ENCODE measurements at regions not wholly inside any gene's neighbourhood (a gene's known extent, or its start where the extent isn't known, plus 50 kb on each side); places are given as distances from the start of the nearest gene placed in this dataset.
"Not testable (repeated sequence)": the region's sequence is repeated elsewhere in the genome, so short reads cannot be mapped to it uniquely, and the experiment has no call there.

DNA sequence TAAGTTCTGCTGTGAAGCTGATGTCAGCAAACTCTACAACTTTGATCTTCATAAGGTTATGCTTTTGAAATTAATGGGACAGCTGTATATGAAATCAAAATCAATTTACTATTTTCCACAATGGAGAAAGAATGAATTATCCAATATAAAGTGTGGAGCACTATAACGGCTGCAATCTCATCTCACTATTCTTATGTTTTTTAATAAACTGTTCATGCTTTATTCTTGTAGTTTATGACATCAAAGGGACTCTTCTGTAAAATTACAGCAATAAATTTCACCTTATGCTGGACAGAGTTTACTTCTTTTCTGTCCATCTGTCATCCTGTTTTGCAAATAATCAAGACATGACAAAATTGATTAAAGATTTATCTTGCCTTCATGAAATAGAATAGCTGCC lies 192.5 kb downstream of the TECRL start:
- no peak for DNase-seq (ENCODE audit: low read depth)

DNA sequence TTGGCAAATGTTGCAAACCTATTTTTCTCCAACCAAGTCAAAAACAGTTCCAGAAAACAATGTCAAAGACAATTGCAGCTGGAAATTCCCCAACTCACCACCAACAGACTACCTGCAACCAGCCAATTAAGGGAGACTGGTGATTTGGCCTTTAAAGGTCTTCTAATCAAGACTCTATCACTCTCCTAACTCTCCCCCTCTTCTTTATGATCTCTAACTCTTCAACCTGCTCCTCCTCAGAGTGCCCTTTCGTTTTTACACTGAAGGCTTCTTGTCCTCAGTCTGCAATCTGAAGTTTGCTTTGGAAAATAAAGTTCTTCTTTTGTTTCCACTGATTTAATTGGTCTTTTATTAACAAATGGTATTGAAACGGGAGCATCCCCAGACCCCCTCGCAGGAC lies 203.9 kb downstream of the TECRL start:
- no peak for DNase-seq (ENCODE audit: low read depth)

DNA sequence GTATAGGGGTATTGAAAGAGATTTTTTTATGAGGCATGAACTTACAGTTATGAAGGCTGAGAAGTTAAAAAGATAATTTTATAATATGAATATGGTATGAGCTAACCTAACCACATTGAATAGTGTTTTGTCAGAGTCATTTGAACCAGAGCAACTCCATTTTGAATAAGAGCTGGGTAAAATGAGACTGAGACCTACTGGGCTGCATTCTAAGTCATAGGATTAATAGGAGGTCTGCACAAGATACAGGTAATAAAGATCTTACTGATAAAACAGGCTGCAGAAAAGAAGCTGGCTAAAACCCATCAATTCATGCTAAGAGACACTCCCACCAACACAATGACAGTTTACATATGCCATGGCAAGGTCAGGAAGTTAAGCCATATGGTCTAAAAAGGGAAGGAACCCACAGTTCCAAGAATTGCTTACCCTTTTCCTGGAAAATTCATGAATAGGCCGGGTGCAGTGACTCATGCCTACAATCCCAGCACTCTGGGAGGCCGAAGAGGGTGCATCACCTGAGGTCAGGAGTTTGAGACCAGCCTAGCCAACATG lies 209.2 kb downstream of the TECRL start:
- no peak for DNase-seq (ENCODE audit: low read depth)

DNA sequence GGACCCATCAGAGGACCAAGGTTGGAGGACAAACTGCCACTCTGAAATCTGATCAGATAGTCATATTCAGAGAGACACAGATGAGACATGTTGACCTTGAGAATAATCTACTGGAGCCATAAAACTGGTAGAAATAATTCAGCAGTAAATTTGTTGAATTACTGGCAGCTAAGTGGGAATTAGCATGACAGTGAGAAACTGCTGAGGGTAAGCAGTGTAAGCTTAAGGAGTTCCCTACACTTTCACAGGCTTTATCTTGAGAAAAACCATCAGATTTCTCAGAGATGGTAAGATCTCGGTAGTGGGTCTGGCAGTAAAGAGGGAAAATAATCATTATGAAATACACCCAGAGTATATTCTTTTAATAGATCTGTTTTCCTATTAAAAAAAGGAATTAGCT lies 213.7 kb downstream of the TECRL start:
- DNase-seq (ENCODE audit: low read depth), result no peak

DNA sequence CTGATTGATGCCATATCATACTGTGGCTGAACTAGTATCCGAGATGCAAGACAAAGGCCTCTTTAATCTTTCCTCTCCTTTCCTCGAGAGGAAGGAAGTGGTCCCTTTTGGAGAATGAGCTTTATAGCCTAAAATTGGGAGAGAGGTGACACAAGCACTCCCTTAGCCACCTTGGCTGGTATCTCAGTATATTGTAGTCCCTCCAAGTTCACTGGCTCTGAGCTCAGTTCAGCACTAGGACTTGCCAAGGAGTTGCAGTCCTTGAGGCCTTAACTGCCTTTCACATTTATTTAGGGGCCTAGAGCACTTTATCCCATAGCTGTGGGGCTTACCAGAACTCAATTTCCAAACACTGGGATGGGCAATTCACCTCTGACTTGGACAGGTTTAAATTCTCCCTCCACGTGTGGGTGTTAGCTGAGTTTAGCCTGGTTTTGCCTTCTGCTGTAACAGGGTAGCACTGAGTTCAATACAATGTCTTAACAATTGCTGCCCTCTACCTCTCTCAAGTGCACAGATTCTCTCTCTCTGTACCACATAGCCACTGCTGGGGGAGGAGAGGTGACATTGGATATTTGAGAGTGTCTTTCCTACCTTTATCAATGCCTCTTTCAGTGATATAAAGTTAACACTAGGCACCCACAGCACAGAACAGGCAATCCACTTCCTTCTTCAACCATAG lies 216.4 kb downstream of the TECRL start:
- DNase-seq (ENCODE audit: low read depth), result no peak

DNA sequence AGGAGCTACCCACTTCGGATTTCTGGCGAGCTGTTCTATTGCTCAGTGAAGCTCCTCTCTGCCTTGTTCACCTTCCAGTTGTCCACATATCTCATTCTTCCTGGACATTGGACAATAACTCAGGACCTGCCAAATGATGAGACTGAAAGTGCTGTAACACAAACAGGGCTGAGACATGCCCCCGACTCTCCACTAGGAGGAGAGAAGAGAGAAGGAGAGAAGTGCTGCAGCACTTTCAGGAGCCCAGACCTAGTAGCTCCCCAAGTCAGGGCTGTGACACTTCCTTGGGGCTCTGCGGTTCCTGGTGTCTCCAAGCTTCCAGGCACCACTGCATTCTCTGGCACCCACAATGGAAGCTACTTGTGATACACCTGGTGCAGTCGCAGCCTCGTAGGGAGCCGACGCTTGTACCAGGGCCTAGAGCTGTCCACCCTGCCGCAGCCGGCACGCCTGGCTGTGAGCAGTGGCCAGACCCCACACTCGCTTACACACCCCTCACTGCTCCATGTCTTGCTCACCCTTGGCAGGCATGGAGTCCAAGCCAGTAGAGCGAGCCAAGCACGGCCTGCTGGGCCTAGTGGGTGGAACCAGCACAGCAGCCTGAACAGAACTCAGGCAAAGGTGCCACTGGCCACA lies 234.9 kb downstream of the TECRL start:
- no peak for DNase-seq (ENCODE audit: low read depth)

DNA sequence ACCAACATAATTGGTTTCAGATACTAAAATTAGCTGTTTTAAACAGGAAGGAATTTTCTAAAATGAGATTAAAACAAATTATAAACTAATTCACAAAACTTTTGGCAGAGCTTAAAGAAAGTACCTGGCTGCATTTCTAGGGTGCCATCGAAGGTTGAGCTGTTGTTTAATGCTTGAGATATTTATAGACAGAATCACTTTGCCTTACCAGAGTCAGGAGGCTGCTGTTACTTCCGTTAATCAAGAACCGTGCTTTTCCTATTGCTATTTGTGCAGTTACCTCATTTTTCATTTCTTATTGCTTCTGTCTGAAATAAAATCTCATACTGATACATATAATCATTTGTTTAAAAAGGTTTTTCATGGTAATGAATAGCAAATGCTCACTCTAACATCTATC lies 242.9 kb downstream of the TECRL start:
- no peak for DNase-seq (ENCODE audit: low read depth)

DNA sequence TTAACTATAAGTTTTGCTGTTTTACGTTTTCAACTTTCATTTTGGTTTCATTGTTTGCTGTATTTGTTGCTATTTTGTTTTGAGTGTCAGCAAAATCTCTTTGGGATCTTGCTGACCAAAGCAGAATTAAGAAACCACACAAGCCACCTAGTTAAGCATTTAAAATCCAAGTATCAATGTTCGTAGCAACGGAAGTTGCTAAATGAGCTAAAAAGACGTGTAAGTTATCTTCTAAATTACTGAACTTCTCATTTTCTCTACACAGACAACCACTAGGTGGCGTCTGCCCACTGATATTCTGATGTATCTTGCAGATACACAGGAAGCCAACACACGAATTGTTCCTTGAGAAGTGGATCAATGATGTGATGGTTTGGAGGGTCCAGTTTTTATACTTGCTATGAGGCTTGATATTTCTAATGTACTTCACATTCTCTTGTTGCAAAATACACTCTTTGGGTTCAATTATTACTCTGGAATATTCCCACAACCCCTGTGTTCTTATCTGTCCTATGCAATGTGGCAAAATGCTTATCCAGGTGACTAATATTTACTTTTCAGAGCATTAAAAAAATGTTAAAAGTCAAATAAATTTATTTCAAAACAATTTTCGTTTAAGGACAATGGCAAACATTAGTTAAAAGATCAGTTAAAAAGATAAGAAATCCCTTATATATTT lies 250.5 kb downstream of the TECRL start:
- DNase-seq (ENCODE audit: low read depth), result peak; percentile 4

DNA sequence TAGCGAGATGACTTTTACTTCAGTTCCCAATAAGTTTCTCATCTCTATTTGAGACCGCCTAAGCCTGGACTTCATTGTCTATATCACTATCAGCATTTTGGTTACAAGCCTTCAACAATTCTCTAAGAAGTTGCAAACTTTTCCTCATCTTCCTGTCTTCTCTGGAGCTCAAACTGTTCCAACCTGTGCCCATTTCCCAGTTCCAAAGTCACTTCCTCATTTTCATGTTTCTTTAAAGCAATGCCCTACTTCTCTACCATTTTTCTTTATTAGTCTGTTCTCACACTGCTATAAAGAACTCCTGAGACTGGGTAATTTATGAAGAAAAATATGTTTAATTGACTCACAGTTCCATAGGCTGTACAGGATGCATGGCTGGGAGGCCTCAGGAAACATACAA lies 251.9 kb downstream of the TECRL start:
- no peak for DNase-seq (ENCODE audit: low read depth)

DNA sequence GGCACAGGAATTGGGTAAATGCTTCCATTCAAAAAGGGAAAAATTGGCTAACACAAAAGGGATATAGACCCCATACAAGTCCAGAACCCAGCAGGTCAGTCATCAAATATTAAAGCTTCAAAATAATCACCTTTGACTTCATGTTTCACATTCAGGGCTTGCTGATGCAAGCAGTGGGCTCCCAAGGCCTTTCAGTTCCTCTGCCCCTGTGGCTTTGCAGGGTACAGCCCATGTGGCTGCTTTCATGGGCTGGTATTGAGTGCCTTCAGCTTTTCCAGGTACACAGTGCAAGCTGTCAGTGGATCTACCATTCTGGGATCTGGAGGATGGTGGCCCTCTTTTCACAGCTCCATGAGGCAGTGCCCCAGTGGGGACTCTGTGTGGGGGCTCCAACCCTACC lies 253.0 kb downstream of the TECRL start:
- DNase-seq (ENCODE audit: low read depth), result no peak

DNA sequence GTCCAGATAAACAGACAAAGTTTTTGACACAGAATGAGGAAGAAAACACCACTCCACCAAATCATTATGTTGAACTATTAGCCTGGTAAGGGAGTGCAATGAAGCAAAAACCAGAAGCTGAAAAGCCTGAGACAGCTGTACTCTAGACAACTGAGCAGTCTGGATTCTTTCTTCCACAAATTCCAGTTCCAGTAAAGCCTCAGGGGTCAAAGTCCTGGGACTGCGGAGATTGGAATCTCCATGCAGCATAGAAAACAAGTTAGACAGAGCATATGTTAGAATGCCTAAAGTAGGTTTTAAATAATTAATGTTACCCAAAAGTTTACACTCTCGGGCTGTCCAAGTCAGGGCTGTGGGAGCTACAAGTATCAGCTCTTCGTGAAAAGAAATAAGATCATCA lies 263.2 kb downstream of the TECRL start:
- no peak for DNase-seq (ENCODE audit: low read depth)

DNA sequence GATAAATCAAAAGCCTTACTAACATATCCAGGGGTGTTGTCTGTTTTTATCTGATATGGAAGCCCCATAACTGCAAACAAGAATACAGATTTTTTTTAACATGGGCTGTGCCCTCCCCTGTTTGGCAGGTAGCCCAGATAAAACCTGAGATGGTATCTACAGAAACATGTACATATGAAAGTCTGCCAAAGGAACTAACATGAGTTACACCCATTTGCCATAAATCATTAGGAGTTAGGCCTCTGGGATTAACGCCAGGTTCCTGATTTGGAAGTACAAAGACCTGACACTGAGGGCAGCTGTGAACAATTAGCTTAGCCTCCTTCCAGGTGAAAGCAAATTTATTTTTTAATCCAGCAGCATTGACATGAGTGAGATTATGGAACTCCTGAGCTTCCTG lies 264.3 kb downstream of the TECRL start:
- no peak for DNase-seq (ENCODE audit: low read depth)

DNA sequence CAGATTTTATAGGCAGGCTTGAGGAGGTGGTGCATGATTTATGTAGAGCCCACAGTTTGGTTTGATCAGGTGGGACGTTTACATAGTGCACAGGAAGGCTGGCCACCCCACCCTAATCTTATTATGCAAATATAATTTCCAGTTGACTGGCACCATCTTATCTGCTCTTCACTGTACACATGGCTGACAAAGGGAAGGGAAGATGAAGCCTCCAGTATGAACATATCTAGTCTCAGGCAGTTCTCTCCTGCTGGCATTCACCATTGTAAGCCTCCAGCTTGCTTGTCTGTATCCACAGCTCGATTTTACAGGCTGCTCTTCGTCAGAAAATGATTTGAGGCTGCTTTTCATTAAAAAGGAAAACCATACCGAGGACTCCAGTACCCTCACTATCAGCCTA lies 278.3 kb downstream of the TECRL start:
- DNase-seq (ENCODE audit: low read depth), result no peak

DNA sequence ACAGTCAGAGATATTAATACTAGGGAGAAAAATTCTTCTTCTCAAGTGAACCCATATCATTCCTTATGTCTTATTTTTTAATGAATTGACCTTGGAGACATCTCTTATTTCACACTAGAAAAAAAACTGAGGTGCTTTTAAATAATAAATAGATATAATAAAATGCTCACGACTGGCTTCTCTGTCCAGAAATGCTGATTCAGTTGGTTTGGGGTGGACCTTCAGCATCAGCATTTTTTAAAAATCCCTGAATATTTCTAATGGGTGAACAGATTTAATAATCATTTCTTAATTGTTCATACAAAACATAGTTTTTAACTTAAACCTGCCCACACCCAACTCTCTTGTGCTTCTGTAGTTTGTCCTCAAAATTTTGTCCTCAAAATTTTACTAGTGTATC lies 283.9 kb downstream of the TECRL start:
- DNase-seq (ENCODE audit: low read depth), result no peak

DNA sequence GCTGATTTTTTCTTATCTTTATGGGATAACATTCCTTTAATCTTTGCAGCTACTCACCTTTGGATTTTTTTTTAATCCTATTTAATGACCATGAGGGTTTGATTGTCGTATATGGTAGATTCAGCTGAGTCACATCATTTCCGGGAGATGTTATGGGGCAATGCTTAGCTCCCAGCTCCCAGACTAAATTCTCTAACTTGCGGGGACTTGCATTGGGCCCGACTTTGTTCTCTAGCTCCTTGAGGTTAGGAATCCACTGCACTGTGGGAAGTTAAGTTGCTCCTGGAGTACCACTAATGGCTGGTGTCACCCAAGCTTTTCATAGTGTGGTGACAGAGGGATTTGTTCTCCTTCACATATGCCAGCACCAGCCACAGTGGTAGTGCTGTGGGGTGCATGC lies 287.4 kb downstream of the TECRL start:
- no peak for DNase-seq (ENCODE audit: low read depth)

DNA sequence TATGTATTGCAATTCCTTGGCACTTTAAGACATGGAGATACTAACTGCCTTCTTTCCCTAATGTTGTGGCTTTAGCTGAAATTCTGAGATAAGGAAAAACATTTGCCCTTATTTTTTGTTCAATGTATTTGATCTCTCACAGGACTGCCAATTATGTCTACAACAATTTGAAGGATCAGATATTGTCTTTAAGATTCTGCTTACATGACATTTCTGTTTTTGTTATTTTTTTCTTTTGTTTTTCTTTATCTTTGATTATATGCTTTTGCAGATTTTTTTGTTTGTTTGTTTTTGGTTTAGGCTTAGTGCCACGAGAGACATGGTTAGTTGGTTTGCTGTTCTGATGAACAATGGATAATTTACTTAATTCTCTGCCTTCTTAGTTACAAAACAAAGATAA lies 303.3 kb downstream of the TECRL start:
- DNase-seq (ENCODE audit: low read depth), result no peak

DNA sequence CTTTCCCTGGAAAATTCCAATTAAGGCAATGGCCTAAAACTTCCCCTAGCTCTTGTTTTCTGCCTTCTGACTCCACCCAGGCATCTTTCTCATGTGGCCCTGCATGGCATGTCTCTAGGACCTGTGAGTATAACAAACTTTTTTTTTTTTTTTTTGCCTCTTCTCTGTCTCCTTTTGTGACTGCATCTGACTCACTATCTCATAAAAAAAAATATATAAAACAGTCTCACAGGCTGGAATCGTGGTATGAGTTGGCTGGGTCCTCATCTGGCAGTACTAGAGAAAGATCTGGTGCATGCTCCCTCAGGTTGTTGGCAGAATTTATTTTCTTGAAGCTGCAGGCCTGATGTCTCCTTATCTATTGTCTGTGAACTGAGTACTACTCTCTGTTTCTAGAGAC lies 313.9 kb downstream of the TECRL start:
- no peak for DNase-seq (ENCODE audit: low read depth)

DNA sequence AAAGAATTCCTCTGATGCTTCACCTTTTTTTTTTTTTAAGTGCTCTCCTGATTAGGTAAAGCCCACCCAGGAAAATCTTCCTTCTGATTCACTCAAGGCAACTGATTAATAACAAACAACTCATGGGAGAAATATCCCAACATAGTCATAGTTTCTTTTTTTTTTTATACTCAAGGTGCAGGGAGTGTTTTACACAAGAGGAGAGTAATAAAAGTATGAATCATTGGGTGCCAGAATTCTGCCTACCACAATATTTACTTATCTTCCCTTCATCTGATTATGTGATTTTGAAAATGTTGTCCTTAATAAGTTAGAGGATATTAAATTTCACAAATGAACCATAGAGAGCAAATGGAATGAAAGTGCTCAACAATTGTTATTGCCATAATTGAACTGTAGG lies 329.9 kb downstream of the TECRL start:
- DNase-seq (ENCODE audit: low read depth), result no peak

DNA sequence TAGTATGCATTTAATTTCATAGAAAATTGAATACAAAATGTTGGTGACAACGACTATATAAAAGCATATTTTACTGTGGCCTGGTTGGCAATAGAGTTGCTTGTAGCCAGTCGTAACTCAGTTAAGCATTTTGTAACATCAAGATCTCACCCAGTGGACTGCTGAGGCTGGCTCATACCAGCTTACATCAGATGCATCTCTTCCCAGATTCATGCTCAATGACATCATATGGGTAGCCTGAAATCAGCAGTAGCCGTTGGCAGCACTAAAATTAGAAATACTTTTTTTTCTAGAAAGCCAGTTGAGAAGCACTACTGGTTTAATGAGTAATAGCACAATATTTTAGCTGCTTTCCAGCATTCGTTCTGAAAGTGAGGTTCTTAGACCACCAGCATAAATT lies 341.2 kb downstream of the TECRL start:
- DNase-seq (ENCODE audit: low read depth), result no peak

DNA sequence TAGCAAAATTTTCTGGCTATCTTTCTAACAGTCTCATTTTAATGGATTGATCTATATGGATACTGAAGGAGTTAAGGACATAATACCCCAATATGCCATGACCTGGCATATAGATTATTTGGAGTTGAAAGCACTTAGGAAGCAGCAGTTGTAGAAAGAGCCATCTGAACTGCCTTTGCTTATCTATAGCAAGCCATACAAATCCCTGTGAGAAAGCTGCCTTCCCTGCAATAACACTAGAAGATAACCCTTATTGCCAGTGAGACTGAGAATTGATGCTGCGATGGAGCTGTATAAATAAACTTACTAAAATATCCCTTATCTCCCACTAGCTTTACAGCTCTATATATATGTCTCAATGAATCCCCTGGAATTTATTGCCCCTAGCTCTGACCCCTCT lies 346.3 kb downstream of the TECRL start:
- no peak for DNase-seq (ENCODE audit: low read depth)

DNA sequence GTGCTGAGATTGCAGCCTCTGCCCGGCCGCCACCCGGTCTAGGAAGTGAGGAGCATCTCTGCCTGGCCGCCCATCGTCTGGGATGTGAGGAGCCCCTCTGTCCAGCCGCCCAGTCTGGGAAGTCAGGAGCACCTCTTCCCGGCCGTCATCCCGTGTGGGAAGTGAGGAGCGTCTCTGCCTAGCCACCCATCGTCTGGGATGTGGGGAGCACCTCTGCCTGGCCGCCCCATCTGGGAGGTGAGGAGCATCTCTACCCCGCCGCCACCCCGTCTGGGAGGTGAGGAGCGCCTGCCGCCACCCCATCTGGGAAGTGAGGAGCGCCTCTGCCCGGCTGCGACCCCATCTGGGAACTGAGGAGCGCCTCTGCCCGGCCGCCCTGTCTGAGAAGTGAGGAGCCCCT lies 372.2 kb downstream of the TECRL start:
- DNase-seq (ENCODE audit: low read depth), result not testable (repeated sequence)

DNA sequence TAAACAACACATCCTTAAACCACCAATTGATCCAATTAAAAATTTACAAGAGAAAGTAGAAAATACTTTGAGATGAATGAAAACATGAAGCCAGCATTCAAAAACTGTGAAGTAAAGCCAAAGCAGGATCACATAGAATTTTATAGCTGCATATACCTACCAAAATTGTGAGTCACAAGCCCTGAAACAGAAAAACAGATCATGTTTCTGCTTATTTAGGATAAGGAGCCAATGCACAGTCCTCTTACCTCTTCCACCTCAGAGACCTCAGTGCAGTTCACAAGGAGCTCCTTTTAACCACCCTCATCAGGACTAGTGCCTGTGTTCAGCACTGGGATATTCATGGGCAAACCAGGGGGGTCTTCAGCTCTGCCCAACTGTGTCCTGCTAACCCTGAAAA lies 386.7 kb downstream of the TECRL start:
- no peak for DNase-seq (ENCODE audit: low read depth)

DNA sequence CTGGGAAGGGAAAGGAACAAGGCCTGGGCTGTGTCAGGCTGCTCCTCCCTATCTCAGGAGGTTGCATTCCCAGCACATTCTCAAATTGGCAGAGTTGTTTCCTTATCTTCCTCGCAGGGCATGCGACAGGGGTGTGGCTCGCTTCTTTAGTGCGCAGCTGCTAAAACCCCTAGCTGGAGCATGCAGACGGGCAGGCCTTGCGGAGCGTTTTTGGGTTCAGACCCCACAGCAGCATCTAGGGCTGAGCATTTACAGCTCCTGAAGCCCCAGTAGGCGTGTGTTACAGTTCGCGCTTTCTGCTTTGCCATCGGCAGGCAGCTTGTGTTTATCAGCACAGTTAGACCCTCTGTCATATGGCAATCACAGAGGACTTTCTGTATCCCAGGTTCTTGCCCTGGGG lies 392.4 kb downstream of the TECRL start:
- no peak for DNase-seq (ENCODE audit: low read depth)
